Loucy (cell line): ENCODE measurements at regions not wholly inside any gene's neighbourhood (a gene's known extent, or its start where the extent isn't known, plus 50 kb on each side); places are given as distances from the start of the nearest gene placed in this dataset.

Experiments
- H2AFZ ChIP-seq: fragments of 200-600 bp; sonication (generic); 2 replicates; pipeline ENCODE4 v1.6.0; 2016; ENCODE audit warnings: antibody characterized with exemption, mild to moderate bottlenecking, low read length, moderate library complexity
- H3F3A ChIP-seq: fragments of 200-600 bp; 2 replicates; pipeline ENCODE4 v1.6.0; 2016; ENCODE audit warnings: antibody characterized with exemption, low read depth, mild to moderate bottlenecking
- H3K27me3 ChIP-seq: fragments of 200-600 bp; sonication (generic); 2 replicates; pipeline ENCODE4 v1.6.1; 2014; ENCODE audit warnings: low read length, mild to moderate bottlenecking; ENCODE audit not compliant: insufficient read depth, poor library complexity, severe bottlenecking
- H3K36me3 ChIP-seq: fragments of 200-600 bp; sonication (generic); 2 replicates; pipeline ENCODE4 v1.6.1; 2016; ENCODE audit warnings: low read length; ENCODE audit not compliant: insufficient read depth
- H3K4me1 ChIP-seq: fragments of 200-600 bp; sonication (generic); 2 replicates; pipeline ENCODE4 v1.5.1; 2014; ENCODE audit warnings: low read length, mild to moderate bottlenecking; ENCODE audit not compliant: insufficient read depth, poor library complexity, severe bottlenecking
- H3K4me2 ChIP-seq: fragments of 200-600 bp; sonication (generic); 2 replicates; pipeline ENCODE4 v1.6.0; 2014; ENCODE audit warnings: antibody characterized with exemption, low read length, low read depth, mild to moderate bottlenecking; ENCODE audit not compliant: poor library complexity, severe bottlenecking
- H3K4me3 ChIP-seq: fragments of 200-600 bp; sonication (generic); 2 replicates; pipeline ENCODE4 v1.5.1; 2014; ENCODE audit warnings: low read length, mild to moderate bottlenecking, mixed read lengths; ENCODE audit not compliant: poor library complexity, severe bottlenecking
- H3K79me2 ChIP-seq: fragments of 200-600 bp; sonication (generic); 2 replicates; pipeline ENCODE4 v1.6.1; 2014; ENCODE audit warnings: low read length; ENCODE audit not compliant: insufficient read depth
- H3K9ac ChIP-seq: fragments of 200-600 bp; sonication (generic); 2 replicates; pipeline ENCODE4 v1.6.0; 2014; ENCODE audit warnings: mild to moderate bottlenecking, low read depth, low read length, moderate library complexity; ENCODE audit not compliant: poor library complexity, severe bottlenecking
- H3K9me2 ChIP-seq: fragments of 200-600 bp; sonication (generic); replicated peaks from 2 replicates; pipeline ENCODE4 v1.6.1; 2016; ENCODE audit warnings: low read depth, low read length, mixed read lengths
- H3K9me3 ChIP-seq: fragments of 200-600 bp; sonication (generic); 2 replicates; pipeline ENCODE4 v1.6.1; 2014; ENCODE audit warnings: mild to moderate bottlenecking, antibody characterized with exemption, low read length, low read depth; ENCODE audit not compliant: insufficient read depth
- H4K20me1 ChIP-seq: fragments of 200-600 bp; sonication (generic); 2 replicates; pipeline ENCODE4 v1.6.0; 2014; ENCODE audit warnings: antibody characterized with exemption, low read length, mild to moderate bottlenecking; ENCODE audit not compliant: insufficient read depth, poor library complexity, severe bottlenecking
- CTCF ChIP-seq: fragments of 200-600 bp; sonication (generic); conservative IDR thresholded peaks from 2 replicates; pipeline ENCODE4 v1.5.1; 2014; ENCODE audit warnings: mild to moderate bottlenecking, antibody characterized with exemption, low read length
- EZH2phosphoT487 ChIP-seq: fragments of 200-600 bp; IDR thresholded peaks from 2 replicates; pipeline ENCODE4 v1.6.1; 2018; ENCODE audit warnings: antibody characterized with exemption, mild to moderate bottlenecking, moderate library complexity, borderline replicate concordance

- no peaks in the 10 kb centered on the region for H4K20me1 ChIP-seq
- H3K4me1 ChIP-seq = no peaks in the 10 kb centered on the region
- no peak overlapping the region for H2AFZ ChIP-seq
- H3K4me3 ChIP-seq = no peak overlapping the region
- H3K9me2 ChIP-seq = no peaks in the 10 kb centered on the region
- no peaks in the 10 kb centered on the region for H3F3A ChIP-seq
- H3K4me2 ChIP-seq = no peak overlapping the region
- TF ChIP-seq CTCF (no peak), EZH2phosphoT487 (no peak)
- H3K79me2 ChIP-seq = no peaks in the 10 kb centered on the region
- no peak overlapping the region for H3K9ac ChIP-seq
- H3K27me3 ChIP-seq = no peaks in the 10 kb centered on the region
- H3K36me3 ChIP-seq = no peaks in the 10 kb centered on the region
- no peaks in the 10 kb centered on the region for H3K9me3 ChIP-seq
Observed at GRCh38 chr1:188154761-188155160, 1326.0 kb downstream of the PLA2G4A start.

- no peaks in the 10 kb centered on the region for H3K9me3 ChIP-seq
Observed at GRCh38 chr1:188155261-188155660, 1326.5 kb downstream of the PLA2G4A start.

GRCh38 chr1:188164459-188164858, 1335.7 kb downstream of the PLA2G4A start:
- H3F3A ChIP-seq = no peaks in the 10 kb centered on the region
- no peak overlapping the region for H3K4me2 ChIP-seq
- H3K4me1 ChIP-seq = no peaks in the 10 kb centered on the region
- H3K9me3 ChIP-seq = no peaks in the 10 kb centered on the region
- H3K4me3 ChIP-seq = no peak overlapping the region
- H2AFZ ChIP-seq = no peak overlapping the region
- H3K9ac ChIP-seq = no peak overlapping the region
- no peaks in the 10 kb centered on the region for H4K20me1 ChIP-seq
- no peaks in the 10 kb centered on the region for H3K36me3 ChIP-seq
- H3K27me3 ChIP-seq = no peaks in the 10 kb centered on the region
- TF ChIP-seq EZH2phosphoT487 = no peak
- no peak for TF ChIP-seq CTCF
- H3K79me2 ChIP-seq = no peaks in the 10 kb centered on the region
- no peaks in the 10 kb centered on the region for H3K9me2 ChIP-seq

More at GRCh38 chr1:188155261-188155660, 1326.5 kb downstream of the PLA2G4A start:
- Histone ChIP-seq H2AFZ (no peak overlapping the region), H3K9me2 (no peaks in the 10 kb centered on the region), H3F3A (no peaks in the 10 kb centered on the region), H4K20me1 (no peaks in the 10 kb centered on the region), H3K9ac (no peak overlapping the region), H3K27me3 (no peaks in the 10 kb centered on the region), H3K4me2 (no peak overlapping the region), H3K4me3 (no peak overlapping the region), H3K79me2 (no peaks in the 10 kb centered on the region), H3K36me3 (no peaks in the 10 kb centered on the region), H3K4me1 (no peaks in the 10 kb centered on the region)
- no peak for TF ChIP-seq CTCF
- TF ChIP-seq EZH2phosphoT487 = no peak
